ENCODE measurements at regions not wholly inside any gene's neighbourhood (a gene's known extent, or its start where the extent isn't known, plus 50 kb on each side); places are given as distances from the start of the nearest gene placed in this dataset.

DNA sequence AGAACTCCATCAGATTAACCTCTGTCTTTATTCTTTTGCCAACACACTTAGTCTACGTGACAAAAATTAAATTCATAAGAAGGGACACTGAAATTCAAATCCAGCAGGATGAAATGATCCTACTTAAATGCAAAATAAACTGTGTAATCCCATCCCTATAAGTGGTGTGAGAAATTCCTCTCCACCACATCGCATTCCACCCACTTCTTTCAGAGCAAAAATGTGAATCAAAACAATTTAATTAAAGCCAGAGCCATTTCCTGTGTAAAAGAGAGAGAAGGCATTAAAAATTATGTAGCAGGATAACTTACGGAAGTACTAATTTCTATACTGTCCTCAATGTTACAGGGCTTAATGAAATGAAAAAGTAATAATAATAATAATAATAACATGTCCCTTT is 844.3 kb downstream of the GALC start (continued):
- TF ChIP-seq, protein P1, sequence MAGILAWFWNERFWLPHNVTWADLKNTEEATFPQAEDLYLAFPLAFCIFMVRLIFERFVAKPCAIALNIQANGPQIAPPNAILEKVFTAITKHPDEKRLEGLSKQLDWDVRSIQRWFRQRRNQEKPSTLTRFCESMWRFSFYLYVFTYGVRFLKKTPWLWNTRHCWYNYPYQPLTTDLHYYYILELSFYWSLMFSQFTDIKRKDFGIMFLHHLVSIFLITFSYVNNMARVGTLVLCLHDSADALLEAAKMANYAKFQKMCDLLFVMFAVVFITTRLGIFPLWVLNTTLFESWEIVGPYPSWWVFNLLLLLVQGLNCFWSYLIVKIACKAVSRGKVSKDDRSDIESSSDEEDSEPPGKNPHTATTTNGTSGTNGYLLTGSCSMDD (CRISPR knock-in tag; IDR thresholded peaks at IDR 0.05) = no peak
- TF ChIP-seq HDAC2 (CRISPR knock-in tag; IDR thresholded peaks at IDR 0.05) (no peak), ZSCAN22 (CRISPR knock-in tag; IDR thresholded peaks at IDR 0.05) (no peak), KLF9 (CRISPR knock-in tag; IDR thresholded peaks at IDR 0.05; ENCODE audit: low read depth) (no peak), ZFP90 (CRISPR knock-in tag; IDR thresholded peaks at IDR 0.05; ENCODE audit: borderline replicate concordance) (no peak), ZNF124 (CRISPR knock-in tag; IDR thresholded peaks at IDR 0.05) (no peak), ZNF136 (CRISPR knock-in tag; IDR thresholded peaks at IDR 0.05; ENCODE audit: low read depth) (no peak)
- TF ChIP-seq, protein P2, sequence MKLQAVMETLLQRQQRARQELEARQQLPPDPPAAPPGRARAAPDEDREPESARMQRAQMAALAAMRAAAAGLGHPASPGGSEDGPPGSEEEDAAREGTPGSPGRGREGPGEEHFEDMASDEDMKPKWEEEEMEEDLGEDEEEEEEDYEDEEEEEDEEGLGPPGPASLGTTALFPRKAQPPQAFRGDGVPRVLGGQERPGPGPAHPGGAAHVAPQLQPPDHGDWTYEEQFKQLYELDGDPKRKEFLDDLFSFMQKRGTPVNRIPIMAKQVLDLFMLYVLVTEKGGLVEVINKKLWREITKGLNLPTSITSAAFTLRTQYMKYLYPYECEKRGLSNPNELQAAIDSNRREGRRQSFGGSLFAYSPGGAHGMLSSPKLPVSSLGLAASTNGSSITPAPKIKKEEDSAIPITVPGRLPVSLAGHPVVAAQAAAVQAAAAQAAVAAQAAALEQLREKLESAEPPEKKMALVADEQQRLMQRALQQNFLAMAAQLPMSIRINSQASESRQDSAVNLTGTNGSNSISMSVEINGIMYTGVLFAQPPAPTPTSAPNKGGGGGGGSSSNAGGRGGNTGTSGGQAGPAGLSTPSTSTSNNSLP (IDR thresholded peaks at IDR 0.05; ENCODE audit: low read depth, low read length) = no peak
- TF ChIP-seq, protein P3, sequence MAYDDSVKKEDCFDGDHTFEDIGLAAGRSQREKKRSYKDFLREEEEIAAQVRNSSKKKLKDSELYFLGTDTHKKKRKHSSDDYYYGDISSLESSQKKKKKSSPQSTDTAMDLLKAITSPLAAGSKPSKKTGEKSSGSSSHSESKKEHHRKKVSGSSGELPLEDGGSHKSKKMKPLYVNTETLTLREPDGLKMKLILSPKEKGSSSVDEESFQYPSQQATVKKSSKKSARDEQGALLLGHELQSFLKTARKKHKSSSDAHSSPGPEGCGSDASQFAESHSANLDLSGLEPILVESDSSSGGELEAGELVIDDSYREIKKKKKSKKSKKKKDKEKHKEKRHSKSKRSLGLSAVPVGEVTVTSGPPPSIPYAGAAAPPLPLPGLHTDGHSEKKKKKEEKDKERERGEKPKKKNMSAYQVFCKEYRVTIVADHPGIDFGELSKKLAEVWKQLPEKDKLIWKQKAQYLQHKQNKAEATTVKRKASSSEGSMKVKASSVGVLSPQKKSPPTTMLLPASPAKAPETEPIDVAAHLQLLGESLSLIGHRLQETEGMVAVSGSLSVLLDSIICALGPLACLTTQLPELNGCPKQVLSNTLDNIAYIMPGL (CRISPR knock-in tag; IDR thresholded peaks at IDR 0.05; ENCODE audit: borderline replicate concordance in 1 of 2, low read depth in 1 of 2) = no peak
